Spleen (tissue), 7 donors: ENCODE measurements at regions not wholly inside any gene's neighbourhood (a gene's known extent, or its start where the extent isn't known, plus 50 kb on each side); places are given as distances from the start of the nearest gene placed in this dataset.

Experiments
- POLR2A ChIP-seq, 3 donors: fragments of 450-650 bp; IDR thresholded peaks; one replicate each; pipeline ENCODE4 v1.5.1; 2017; ENCODE audit warnings: antibody characterized with exemption in 3 of 3, mild to moderate bottlenecking in 1 of 3
- POLR2AphosphoS5 ChIP-seq, 3 donors: sonication (generic); formaldehyde crosslinking; IDR thresholded peaks; one replicate each; pipeline ENCODE4 v1.5.1; 2017; ENCODE audit warnings: antibody characterized with exemption in 3 of 3
- TF ChIP-seq, protein P1 (sequence below), 11 experiments: fragments of 200-600 bp in 7 of 11; fragments of 450-650 bp in 4 of 11; sonication (generic) in 4 of 11; IDR thresholded peaks in 8 of 11; conservative IDR thresholded peaks in 3 of 11; 1 replicate in 7 of 11; 2 replicates in 4 of 11; pipeline versions ENCODE4 v1.4.0 to v1.8.0; 2016 to 2021; ENCODE audit warnings: antibody characterized with exemption in 11 of 11, inconsistent platforms in 4 of 11, mild to moderate bottlenecking in 1 of 11
- donor health status: DM: no; HTN: no; CAD: no; lungs with moderate emphysema.
- donor health status: DM: no; HTN: no; CAD: no.
- donor health status: DM: no; HTN: no; CAD: no.

- no peak for TF ChIP-seq POLR2A (IDR thresholded peaks at IDR 0.05)
- TF ChIP-seq, protein P1, sequence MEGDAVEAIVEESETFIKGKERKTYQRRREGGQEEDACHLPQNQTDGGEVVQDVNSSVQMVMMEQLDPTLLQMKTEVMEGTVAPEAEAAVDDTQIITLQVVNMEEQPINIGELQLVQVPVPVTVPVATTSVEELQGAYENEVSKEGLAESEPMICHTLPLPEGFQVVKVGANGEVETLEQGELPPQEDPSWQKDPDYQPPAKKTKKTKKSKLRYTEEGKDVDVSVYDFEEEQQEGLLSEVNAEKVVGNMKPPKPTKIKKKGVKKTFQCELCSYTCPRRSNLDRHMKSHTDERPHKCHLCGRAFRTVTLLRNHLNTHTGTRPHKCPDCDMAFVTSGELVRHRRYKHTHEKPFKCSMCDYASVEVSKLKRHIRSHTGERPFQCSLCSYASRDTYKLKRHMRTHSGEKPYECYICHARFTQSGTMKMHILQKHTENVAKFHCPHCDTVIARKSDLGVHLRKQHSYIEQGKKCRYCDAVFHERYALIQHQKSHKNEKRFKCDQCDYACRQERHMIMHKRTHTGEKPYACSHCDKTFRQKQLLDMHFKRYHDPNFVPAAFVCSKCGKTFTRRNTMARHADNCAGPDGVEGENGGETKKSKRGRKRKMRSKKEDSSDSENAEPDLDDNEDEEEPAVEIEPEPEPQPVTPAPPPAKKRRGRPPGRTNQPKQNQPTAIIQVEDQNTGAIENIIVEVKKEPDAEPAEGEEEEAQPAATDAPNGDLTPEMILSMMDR (IDR thresholded peaks at IDR 0.05 in 8 of 11, conservative IDR thresholded peaks at IDR 0.05 in 3 of 11), result no peak
- no peak for TF ChIP-seq POLR2AphosphoS5 (IDR thresholded peaks at IDR 0.05)
These were observed 150.2 kb upstream of the ZEB2 start for GRCh38 chr2:144670080-144670479.
